Hepatocyte (in vitro differentiated cells): ENCODE measurements at regions not wholly inside any gene's neighbourhood (a gene's known extent, or its start where the extent isn't known, plus 50 kb on each side); places are given as distances from the start of the nearest gene placed in this dataset.

ENCODE experiments used
- EZH2phosphoT487 ChIP-seq: fragments of 200-600 bp; sonication (generic); IDR thresholded peaks from one replicate; pipeline ENCODE4 v1.6.1; 2018; ENCODE audit warnings: antibody characterized with exemption, mild to moderate bottlenecking, low read depth, moderate library complexity; ENCODE audit not compliant: unreplicated experiment, severe bottlenecking
- TF ChIP-seq, protein P1 (sequence below): fragments of 200-600 bp; sonication (generic); IDR thresholded peaks from 2 replicates; pipeline ENCODE4 v1.5.1; 2016; ENCODE audit warnings: antibody characterized with exemption, mild to moderate bottlenecking; ENCODE audit not compliant: poor library complexity

DNA sequence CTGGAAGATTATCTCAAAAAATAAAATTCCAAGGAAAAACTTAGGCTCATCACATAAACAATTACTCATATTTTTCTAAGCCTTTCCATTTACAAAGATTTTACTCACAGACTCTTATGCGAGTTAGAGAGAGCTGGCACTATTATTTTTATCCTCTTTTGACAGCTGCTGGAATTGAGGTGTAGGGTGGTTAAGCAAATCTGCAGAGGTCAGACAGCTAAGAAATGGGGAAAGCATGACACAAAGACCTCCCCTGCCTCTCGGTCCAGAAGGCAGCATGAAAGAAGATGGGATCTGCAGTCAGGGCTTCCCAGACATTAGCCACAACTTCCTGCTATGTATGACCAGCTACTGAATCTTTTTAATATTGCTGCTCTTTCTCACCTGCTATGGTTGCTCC, 89.9 kb upstream of the CPEB2 start:
- TF ChIP-seq, protein P1, sequence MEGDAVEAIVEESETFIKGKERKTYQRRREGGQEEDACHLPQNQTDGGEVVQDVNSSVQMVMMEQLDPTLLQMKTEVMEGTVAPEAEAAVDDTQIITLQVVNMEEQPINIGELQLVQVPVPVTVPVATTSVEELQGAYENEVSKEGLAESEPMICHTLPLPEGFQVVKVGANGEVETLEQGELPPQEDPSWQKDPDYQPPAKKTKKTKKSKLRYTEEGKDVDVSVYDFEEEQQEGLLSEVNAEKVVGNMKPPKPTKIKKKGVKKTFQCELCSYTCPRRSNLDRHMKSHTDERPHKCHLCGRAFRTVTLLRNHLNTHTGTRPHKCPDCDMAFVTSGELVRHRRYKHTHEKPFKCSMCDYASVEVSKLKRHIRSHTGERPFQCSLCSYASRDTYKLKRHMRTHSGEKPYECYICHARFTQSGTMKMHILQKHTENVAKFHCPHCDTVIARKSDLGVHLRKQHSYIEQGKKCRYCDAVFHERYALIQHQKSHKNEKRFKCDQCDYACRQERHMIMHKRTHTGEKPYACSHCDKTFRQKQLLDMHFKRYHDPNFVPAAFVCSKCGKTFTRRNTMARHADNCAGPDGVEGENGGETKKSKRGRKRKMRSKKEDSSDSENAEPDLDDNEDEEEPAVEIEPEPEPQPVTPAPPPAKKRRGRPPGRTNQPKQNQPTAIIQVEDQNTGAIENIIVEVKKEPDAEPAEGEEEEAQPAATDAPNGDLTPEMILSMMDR = no peak
- TF ChIP-seq EZH2phosphoT487 = no peak
